ENCODE measurements at regions not wholly inside any gene's neighbourhood (a gene's known extent, or its start where the extent isn't known, plus 50 kb on each side); places are given as distances from the start of the nearest gene placed in this dataset.

DNA sequence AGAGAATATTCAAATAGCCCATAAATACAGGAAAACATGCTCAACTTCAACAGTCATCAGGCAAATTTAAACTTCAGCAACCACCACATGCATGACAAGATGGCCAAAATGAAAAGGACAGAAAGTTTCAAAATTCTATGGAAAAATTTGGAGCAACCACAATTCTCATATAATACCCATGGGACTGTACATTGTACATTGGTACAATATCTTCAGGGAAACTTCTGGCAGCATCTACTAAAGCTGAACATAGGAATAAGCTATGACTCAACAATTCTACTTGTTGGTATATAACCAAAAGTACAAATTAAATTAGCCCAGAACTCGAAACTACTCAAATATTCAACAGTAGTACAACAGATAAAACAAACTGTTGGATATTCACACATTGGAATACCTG, 847.6 kb downstream of the TBL1XR1 start:
- TF ChIP-seq, protein P1, sequence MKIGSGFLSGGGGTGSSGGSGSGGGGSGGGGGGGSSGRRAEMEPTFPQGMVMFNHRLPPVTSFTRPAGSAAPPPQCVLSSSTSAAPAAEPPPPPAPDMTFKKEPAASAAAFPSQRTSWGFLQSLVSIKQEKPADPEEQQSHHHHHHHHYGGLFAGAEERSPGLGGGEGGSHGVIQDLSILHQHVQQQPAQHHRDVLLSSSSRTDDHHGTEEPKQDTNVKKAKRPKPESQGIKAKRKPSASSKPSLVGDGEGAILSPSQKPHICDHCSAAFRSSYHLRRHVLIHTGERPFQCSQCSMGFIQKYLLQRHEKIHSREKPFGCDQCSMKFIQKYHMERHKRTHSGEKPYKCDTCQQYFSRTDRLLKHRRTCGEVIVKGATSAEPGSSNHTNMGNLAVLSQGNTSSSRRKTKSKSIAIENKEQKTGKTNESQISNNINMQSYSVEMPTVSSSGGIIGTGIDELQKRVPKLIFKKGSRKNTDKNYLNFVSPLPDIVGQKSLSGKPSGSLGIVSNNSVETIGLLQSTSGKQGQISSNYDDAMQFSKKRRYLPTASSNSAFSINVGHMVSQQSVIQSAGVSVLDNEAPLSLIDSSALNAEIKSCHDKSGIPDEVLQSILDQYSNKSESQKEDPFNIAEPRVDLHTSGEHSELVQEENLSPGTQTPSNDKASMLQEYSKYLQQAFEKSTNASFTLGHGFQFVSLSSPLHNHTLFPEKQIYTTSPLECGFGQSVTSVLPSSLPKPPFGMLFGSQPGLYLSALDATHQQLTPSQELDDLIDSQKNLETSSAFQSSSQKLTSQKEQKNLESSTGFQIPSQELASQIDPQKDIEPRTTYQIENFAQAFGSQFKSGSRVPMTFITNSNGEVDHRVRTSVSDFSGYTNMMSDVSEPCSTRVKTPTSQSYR (CRISPR knock-in tag; IDR thresholded peaks at IDR 0.05; ENCODE audit: borderline replicate concordance) = no peak
- TF ChIP-seq, protein P2, sequence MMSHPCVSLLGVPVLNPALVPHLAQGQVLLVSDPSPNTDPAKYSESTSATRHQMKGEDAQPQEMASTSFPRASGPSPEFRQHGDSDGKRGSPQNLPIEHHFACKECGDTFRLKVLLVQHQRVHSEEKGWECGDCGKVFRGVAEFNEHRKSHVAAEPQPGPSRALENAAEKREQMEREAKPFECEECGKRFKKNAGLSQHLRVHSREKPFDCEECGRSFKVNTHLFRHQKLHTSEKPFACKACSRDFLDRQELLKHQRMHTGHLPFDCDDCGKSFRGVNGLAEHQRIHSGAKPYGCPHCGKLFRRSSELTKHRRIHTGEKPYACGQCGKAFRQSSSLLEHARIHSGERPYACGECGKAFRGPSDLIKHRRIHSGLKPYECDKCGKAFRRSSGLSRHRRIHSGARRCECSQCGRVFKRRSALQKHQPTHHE (CRISPR knock-in tag; IDR thresholded peaks at IDR 0.05; ENCODE audit: borderline replicate concordance) = no peak
- no peak for TF ChIP-seq CHD2 (IDR thresholded peaks at IDR 0.05; ENCODE audit: low read depth, low read length)
